KMS-11 (cell line): ENCODE measurements at regions not wholly inside any gene's neighbourhood (a gene's known extent, or its start where the extent isn't known, plus 50 kb on each side); places are given as distances from the start of the nearest gene placed in this dataset.

ENCODE experiments used
- H2AFZ ChIP-seq: fragments of 200-600 bp; sonication (generic); 2 replicates; pipeline ENCODE4 v1.6.1; 2016; ENCODE audit warnings: antibody characterized with exemption, mixed run types, low read depth
- H3K27ac ChIP-seq: fragments of 200-600 bp; sonication (generic); 2 replicates; pipeline ENCODE4 v1.6.1; 2016; ENCODE audit warnings: mild to moderate bottlenecking, mixed run types
- H3K27me3 ChIP-seq: fragments of 200-600 bp; sonication (generic); 2 replicates; pipeline ENCODE4 v1.6.1; 2017; ENCODE audit warnings: mild to moderate bottlenecking, low read depth, mixed run types, moderate library complexity; ENCODE audit not compliant: insufficient read depth
- H3K36me3 ChIP-seq: fragments of 200-600 bp; sonication (generic); 2 replicates; pipeline ENCODE4 v1.6.1; 2017; ENCODE audit warnings: mild to moderate bottlenecking, mixed run types; ENCODE audit not compliant: insufficient read depth
- H3K4me1 ChIP-seq: fragments of 200-600 bp; sonication (generic); 2 replicates; pipeline ENCODE4 v1.6.1; 2016; ENCODE audit warnings: mild to moderate bottlenecking, low read depth, mixed run types; ENCODE audit not compliant: poor library complexity, severe bottlenecking
- H3K4me2 ChIP-seq: fragments of 200-600 bp; sonication (generic); 2 replicates; pipeline ENCODE4 v1.7.0; 2016; ENCODE audit warnings: mild to moderate bottlenecking, mixed run types
- H3K4me3 ChIP-seq: fragments of 200-600 bp; sonication (generic); IDR thresholded peaks from 2 replicates; pipeline ENCODE4 v1.6.1; 2017; ENCODE audit warnings: low read depth, low read length, mixed read lengths; ENCODE audit not compliant: insufficient read depth
- H3K79me2 ChIP-seq: fragments of 200-600 bp; sonication (generic); 2 replicates; pipeline ENCODE4 v1.6.1; 2016; ENCODE audit warnings: low read depth, mixed run types; ENCODE audit not compliant: insufficient read depth
- H3K9ac ChIP-seq: fragments of 200-600 bp; sonication (generic); 2 replicates; pipeline ENCODE4 v1.6.1; 2016; ENCODE audit warnings: mild to moderate bottlenecking, mixed run types
- H4K20me1 ChIP-seq: fragments of 200-600 bp; sonication (generic); 2 replicates; pipeline ENCODE4 v1.6.1; 2016; ENCODE audit warnings: mild to moderate bottlenecking, mixed run types; ENCODE audit not compliant: insufficient read depth
- CTCF ChIP-seq: fragments of 200-600 bp; sonication (generic); conservative IDR thresholded peaks from 2 replicates; pipeline ENCODE4 v1.6.1; 2017; ENCODE audit warnings: low read depth, mild to moderate bottlenecking, antibody characterized with exemption, low read length, moderate library complexity, mixed read lengths

DNA sequence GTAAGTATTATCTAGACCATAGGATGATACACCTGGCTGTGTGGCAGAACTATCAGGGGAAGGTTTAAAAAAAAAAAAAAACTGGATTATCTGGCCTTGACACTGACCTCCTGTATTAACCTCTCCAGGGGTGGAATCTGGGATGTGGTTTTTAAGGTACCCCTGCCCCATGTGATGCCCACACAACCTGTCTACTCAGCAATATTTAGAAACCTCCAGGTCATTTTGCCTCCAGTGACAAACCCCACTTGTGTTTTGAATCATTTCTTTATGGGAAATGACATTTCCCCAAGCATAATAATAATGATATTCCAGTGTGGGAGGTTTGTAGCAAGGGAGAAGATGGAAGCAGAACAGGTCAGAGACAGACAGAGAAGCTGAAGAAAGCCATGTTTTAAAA lies 179.1 kb downstream of the RSL24D1 start:
- H3K27me3 ChIP-seq = no peaks in the 10 kb centered on the region
- no peak overlapping the region for H2AFZ ChIP-seq
- H3K79me2 ChIP-seq = no peaks in the 10 kb centered on the region
- no peaks in the 10 kb centered on the region for H4K20me1 ChIP-seq
- no peak overlapping the region for H3K4me2 ChIP-seq
- H3K4me3 ChIP-seq = no peak overlapping the region
- no peaks in the 10 kb centered on the region for H3K4me1 ChIP-seq
- H3K27ac ChIP-seq = no peak overlapping the region
- H3K9ac ChIP-seq = no peak overlapping the region
- H3K36me3 ChIP-seq = no peaks in the 10 kb centered on the region
- TF ChIP-seq CTCF = no peak

DNA sequence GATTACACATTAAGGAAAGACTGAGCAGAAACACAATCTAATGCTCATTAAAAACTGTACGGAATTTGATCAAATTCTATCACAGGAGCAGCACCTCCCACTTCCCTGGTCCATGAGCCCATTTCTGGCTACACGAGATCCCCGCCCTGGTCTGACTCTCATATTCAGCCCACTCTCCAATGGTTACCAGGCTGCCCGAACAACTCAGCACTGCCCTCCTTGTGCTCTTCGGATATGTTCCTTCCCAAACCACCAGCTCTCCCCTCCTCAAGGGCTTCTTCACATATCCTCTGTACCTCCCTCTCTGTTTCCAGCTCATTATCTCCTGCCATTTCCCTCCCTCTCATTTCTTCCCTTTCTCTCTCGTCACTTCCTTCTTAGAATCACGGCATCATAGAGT lies 180.5 kb downstream of the RSL24D1 start:
- no peaks in the 10 kb centered on the region for H3K79me2 ChIP-seq
- no peak for TF ChIP-seq CTCF

DNA sequence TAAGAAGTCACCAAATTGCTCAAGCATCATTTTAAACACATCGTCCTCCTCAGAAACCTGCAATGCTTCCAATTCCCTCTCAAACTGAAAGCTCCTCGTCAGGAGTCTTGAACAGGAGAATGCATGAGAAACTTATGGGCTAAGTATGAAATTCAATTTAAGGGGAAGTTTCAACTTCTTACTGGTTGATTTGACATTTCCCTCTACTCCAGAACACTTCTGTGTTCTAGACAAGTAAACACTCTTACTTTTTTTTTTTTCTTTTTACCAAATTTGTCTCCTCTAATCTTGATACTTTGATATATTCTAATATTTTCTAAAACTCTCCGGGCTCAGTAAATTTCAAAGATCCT lies 181.7 kb downstream of the RSL24D1 start:
- no peak for TF ChIP-seq CTCF
- H3K4me2 ChIP-seq = no peak overlapping the region
- H3K27me3 ChIP-seq = no peaks in the 10 kb centered on the region
- no peaks in the 10 kb centered on the region for H3K4me1 ChIP-seq
- no peaks in the 10 kb centered on the region for H3K79me2 ChIP-seq
- no peak overlapping the region for H3K27ac ChIP-seq
- H3K4me3 ChIP-seq = no peak overlapping the region
- no peaks in the 10 kb centered on the region for H3K36me3 ChIP-seq
- H2AFZ ChIP-seq = no peak overlapping the region
- H4K20me1 ChIP-seq = no peaks in the 10 kb centered on the region
- no peak overlapping the region for H3K9ac ChIP-seq

More for the DNA sequence above, 180.5 kb downstream of the RSL24D1 start:
- H3K27me3 ChIP-seq = no peaks in the 10 kb centered on the region
- no peak overlapping the region for H2AFZ ChIP-seq
- no peak overlapping the region for H3K9ac ChIP-seq
- H4K20me1 ChIP-seq = no peaks in the 10 kb centered on the region
- H3K36me3 ChIP-seq = no peaks in the 10 kb centered on the region
- no peak overlapping the region for H3K4me2 ChIP-seq
- no peaks in the 10 kb centered on the region for H3K4me1 ChIP-seq
- H3K4me3 ChIP-seq = no peak overlapping the region
- no peak overlapping the region for H3K27ac ChIP-seq

- Histone ChIP-seq H3K4me3 (no peak overlapping the region), H3K27ac (no peak overlapping the region), H2AFZ (no peak overlapping the region), H3K36me3 (no peaks in the 10 kb centered on the region), H3K79me2 (no peaks in the 10 kb centered on the region), H3K4me1 (no peaks in the 10 kb centered on the region), H3K27me3 (no peaks in the 10 kb centered on the region), H4K20me1 (no peaks in the 10 kb centered on the region), H3K9ac (no peak overlapping the region), H3K4me2 (no peak overlapping the region)
- no peak for TF ChIP-seq CTCF
Measured at GRCh38 chr15:55014391-55015092, 182.2 kb downstream of the RSL24D1 start.
